SK-N-SH (cell line): ENCODE measurements at regions not wholly inside any gene's neighbourhood (a gene's known extent, or its start where the extent isn't known, plus 50 kb on each side); places are given as distances from the start of the nearest gene placed in this dataset.

Experiments
- CHD2 ChIP-seq: fragments of 150-350 bp; IDR thresholded peaks from 2 replicates; pipeline ENCODE4 v1.6.1; 2018; ENCODE audit warnings: low read length; ENCODE audit not compliant: partially characterized antibody
- CTCF ChIP-seq: fragments of 200-600 bp; sonication (generic); IDR thresholded peaks from 2 replicates; pipeline ENCODE4 v1.6.1; 2017; ENCODE audit warnings: antibody characterized with exemption, mild to moderate bottlenecking, moderate library complexity
- EZH2phosphoT487 ChIP-seq: fragments of 200-600 bp; sonication (generic); IDR thresholded peaks from 2 replicates; pipeline ENCODE4 v1.6.1; 2017; ENCODE audit warnings: low read depth, mixed run types, mild to moderate bottlenecking, antibody characterized with exemption, moderate library complexity, borderline replicate concordance
- NFIC ChIP-seq: IDR thresholded peaks from 2 replicates; pipeline ENCODE4 v1.4.0; 2012; ENCODE audit warnings: borderline replicate concordance
- PBX3 ChIP-seq: IDR thresholded peaks from 2 replicates; pipeline ENCODE4; 2012
- RAD21 ChIP-seq: IDR thresholded peaks from 2 replicates; pipeline ENCODE4 v1.6.1; 2012; ENCODE audit warnings: mild to moderate bottlenecking, low read length
- RFX5 ChIP-seq: IDR thresholded peaks from 2 replicates; pipeline ENCODE4 v1.6.1; 2012; ENCODE audit warnings: mild to moderate bottlenecking, improper control_type of control experiment, low read length
- SMC3 ChIP-seq: IDR thresholded peaks from 2 replicates; pipeline ENCODE4 v1.6.1; 2012; ENCODE audit warnings: low read depth, low read length, improper control_type of control experiment
- USF1 ChIP-seq: IDR thresholded peaks from 2 replicates; pipeline ENCODE4 v1.4.0; 2012; ENCODE audit warnings: low read depth, borderline replicate concordance

- no peak for TF ChIP-seq RFX5
- TF ChIP-seq RAD21: no peak
- no peak for TF ChIP-seq CHD2
- no peak for TF ChIP-seq PBX3
- TF ChIP-seq EZH2phosphoT487: no peak
- TF ChIP-seq USF1: no peak
- no peak for TF ChIP-seq NFIC
- no peak for TF ChIP-seq CTCF
- no peak for TF ChIP-seq SMC3
Measured at GRCh38 chr6:4564801-4565271, 211.4 kb upstream of the CDYL start.
